ENCODE measurements at regions not wholly inside any gene's neighbourhood (a gene's known extent, or its start where the extent isn't known, plus 50 kb on each side); places are given as distances from the start of the nearest gene placed in this dataset.
A peak's percentile ranks its signal among the peaks of the same experiment; 100 is the strongest.
"Not testable (repeated sequence)": the region's sequence is repeated elsewhere in the genome, so short reads cannot be mapped to it uniquely, and the experiment has no call there.

DNA sequence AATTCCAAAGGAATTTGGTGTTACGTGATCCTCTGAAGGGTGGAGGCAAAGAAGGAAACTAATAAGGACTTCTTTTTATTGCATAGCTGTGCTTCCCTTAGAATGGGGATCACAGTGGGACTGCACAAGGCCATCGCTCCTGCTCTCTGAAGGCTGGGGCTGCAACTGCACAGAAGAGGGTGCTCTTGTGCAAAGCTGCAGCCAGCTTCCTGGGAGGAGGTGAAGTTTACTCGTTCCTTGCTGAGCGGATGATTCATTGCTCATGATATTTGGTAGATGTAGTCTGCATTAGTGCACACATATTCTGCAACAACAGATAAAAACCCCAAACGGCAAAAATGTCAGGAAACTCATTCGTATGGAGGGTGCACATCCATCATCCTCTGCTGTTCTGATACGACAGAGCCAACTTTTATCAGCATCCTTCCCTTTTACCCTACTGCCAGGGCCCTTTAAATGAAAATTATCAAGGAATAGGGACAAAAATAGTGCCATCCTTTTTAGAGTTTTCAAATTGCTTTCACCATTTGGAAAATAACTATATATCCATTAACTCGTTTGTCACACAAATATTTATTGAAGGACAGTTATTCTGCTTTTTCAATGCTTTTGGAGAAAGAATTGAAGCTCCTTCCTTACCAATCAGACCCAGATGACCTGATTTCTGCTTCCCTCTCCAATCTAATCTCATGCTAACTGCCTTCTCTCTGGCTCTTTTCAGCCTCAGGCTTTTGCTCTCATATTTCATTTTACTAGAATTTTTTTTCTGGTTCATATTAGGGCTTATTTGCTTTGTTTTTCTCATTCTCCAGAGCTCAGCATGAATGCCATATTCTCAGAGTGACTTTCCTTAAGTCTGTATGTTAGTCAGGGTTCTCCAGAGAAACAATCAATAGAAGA, 263.6 kb downstream of the DUSP10 start:
- DNase-seq = peak; percentile 47

DNA sequence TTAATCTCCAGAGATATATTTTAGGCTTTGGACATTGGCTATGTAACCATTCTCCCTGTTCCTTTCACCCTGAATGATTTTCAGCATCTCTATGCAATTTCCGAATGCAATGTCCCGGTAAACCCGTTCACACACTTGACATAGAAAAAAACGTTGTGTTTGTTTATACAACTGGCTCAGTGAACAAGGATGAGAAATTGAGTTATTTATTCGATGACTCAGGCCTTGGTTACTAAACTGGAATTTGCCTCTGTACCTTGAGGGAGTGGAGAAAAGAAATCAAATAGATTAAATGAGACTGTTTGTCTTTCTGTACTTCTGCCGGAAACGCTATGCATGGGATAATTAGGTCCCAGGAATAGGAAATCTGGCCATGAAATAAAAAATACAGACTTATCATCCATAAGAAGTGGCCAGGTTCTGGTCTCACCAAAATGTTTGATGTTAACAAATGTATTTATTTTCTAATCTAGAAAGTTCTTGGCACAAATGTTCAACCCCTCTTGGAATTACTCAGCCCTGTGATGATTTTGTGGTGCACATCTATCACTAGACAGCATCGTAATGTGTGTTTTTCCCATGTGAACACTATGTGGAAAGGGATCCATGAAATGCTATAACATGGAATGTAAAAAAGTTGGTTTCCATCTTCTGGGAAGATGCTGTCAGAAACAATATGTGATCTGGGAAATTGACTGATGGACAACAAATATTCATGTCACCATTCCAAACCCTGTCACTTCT, 253.9 kb downstream of the DUSP10 start:
- DNase-seq = no peak

DNA sequence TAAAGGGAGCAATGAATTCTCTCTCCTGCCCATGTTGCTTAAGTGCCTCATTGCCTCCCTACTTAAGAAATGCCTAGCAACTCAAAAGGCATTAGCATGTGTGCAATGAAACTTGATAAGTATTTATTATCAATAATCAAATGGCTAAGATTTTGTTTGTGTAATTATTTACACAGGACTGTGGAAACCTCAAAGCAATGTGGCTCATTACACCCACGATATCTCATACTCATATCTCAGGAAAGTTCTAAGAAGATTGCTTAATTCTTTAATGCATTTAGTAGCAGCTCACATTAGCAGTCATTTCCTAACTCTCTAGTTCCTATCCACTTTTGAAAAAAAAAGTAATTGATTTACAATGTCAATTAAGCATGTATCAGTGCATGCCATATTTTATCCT, 253.3 kb downstream of the DUSP10 start:
- no peak for DNase-seq

DNA sequence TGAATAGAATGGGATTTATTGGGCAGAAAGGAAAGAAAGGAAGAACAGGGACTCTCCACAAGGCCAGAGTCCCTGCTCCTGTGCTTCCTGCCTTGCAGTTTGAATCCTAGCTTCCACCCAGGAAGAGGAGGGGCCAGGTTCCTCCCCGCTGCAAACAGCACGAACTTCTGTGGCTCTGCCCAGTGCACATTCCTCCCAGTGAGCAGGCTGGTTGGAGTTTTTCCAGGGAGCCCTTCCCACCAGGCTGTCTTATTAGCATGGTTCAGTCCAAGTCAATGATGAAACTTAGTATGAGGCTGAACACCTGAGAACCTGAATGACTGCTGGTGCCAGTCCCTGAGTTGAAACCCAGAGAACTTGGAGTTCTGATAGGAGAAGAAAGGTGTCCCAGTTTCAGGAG, 247.2 kb downstream of the DUSP10 start:
- no peak for DNase-seq

DNA sequence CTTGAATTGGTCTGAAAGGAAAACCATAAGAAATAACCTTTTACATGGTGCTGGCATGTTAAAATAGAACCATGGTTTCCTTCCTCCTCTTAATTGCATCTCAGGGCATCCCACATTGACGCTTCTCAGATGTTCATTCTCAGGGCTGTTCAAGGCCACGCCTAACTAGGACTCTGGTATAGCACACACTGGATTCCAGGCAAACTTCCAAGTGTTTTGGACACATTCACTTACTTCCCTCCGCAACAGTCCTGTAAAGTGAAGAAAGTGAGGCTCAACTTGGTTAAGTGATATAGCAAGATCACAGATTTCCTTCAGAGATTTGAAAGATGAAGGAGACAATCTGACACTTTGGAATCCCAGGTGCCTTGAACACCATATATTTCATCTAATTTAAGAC, 244.8 kb downstream of the DUSP10 start:
- no peak for DNase-seq

DNA sequence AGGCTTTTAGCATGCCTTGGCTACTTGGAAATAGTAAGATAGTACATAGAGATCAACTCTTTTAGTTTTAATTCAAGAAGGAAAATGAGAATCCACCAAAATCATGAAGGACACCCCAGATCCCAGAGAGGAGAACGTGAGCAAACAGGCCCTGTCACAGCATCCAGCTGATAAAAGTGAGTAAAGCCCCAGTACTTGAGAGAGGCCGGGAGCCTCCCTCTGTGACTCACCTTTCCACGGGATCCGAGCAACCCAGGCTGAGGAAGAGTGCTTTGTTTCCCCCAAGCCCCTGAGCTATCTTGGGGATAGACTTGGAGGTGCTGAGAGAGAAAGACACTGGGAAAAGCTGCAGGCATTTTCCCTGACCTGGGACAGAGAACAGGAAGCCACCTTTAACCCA, 238.6 kb downstream of the DUSP10 start:
- DNase-seq = no peak

DNA sequence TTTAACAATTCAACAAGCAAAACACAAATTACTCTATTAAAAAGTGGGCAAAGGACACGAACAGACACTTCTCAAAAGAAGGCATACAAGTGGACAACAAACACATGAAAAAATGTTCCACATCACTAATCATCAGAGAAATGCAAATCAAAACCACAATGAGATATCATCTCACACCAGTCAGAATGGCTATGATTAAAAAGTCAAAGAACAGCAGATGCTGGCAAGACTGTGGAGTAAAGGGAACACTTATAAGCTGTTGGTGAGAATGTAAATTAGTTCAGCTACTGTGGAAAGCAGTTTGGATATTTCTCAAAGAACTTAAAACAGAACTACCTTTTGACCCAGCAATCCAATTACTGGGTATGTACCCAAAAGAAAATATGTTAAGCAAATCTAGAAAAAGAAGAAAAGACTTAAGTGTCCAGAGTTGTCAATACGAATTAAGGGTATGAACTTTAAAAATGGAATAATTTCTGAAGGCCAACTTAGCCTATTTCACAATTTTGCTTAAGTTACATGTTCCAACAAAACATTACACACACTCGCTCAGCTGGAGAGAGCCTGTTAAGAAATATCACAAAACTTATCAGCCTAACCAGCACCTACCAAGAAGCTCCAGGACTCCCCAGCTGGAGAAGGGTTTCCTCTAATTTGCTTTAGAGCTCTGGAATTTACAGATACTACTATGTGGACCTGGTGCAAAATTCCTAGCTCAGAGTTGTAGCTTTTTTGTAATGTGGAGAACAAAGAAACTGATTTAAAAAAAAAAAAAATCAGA, 232.1 kb downstream of the DUSP10 start:
- DNase-seq = no peak

DNA sequence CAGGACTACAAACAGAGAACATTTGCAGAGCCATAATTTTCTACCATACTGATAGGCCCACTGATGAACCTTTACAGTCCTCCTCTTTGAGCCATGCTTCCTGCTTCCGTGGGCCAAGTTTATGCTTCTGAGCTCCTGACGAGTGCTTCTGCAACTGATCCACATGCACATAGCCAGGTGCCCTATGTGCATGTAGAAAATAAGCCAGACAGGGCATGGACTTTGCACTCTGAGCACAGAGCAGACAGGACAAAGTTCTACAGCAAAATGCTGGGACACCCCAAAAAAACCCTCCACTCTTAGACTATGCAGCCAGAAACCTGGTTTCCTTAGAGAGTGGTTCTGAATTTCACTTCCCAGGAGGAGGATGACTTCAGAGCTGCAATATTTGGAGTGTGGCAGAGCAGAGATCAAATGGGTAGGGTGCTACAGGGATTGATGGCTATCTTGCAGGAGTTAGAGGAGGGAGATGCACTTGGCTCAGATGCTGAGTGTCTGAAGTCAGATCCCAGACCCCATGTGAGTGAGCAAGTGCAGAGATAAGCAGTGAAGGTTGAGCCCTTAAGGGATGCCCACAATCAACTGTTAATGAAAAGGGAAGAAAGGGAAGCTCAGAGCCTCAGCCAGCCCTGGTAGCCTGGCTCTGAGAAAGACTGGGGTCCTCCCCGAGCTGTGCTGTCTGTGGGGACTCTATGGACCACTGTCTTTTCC, 230.9 kb downstream of the DUSP10 start:
- DNase-seq = no peak

DNA sequence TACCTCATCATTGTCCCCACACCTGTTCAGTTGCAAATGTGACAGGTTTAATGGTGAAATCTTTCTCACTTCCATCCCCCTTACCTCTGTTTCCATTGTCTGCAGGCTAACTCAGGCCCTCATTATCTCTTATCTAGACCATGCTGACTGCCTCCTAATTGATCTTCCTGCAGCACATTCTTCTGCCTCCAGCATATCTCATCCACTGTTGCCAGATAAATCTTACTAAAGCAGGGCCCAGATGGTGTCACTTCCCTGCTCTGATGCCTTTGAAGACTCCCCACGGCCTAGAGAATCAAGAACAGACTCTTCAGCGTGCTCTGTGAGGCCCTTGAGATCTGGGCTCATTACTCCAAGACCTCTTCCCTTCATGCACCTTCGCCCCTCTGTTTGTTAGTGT, 230.1 kb downstream of the DUSP10 start:
- DNase-seq = no peak

DNA sequence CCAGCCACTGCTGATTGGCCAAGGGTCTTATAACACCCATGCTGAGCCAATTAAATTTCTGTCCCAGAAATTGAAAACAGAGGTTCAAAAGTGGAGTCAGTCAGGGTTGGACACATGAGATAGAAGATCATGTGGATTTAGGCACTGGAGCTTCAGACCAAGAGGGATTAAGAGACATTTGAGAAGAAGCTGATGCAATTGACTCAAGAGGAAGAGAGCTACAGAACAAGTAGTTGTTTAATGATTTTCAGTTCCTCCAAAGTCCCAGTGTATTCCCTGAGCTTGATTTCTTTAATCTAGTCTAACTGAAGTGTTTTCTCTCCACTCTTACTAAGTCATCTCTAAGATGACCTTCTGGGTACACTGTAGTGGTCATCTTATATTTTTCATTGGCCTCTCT, 227.1 kb downstream of the DUSP10 start:
- DNase-seq = no peak

DNA sequence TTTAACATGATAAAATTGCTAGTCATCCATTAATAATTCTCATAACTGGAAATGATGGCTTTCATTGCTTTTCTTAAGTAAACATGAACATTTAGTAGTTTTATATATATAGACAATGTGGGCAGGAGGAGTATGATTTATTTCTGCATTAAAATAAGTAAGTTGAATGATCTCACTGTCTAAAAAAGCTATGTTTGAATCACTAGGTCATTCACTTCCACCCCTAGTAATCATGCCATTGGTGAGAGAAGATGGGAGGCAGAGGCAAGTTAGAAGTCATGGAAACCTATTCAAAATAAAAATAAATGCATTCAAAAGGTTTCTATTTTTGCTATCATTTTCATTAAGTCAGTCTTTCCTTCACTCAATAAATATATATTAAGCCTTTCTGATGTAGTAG, 226.4 kb downstream of the DUSP10 start:
- DNase-seq = no peak

DNA sequence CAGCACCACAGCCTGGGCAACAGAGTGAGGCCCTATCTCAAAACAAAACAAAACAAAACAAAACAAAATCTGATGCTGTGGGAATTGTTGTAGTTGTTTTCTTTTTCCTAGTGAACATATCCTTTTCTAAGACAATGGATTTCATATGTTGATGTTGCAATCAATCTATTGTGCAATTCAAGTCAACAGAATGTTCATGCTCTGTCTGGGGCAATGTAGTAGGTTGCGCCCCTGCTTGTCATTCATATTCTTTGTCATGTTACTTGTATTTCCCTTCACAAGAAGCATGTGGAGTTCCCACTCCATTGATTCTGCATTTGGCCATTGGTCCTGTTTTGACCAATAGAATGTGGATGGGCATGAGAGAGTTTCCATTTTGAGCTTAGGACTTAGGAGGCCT, 223.9 kb downstream of the DUSP10 start:
- no peak for DNase-seq

DNA sequence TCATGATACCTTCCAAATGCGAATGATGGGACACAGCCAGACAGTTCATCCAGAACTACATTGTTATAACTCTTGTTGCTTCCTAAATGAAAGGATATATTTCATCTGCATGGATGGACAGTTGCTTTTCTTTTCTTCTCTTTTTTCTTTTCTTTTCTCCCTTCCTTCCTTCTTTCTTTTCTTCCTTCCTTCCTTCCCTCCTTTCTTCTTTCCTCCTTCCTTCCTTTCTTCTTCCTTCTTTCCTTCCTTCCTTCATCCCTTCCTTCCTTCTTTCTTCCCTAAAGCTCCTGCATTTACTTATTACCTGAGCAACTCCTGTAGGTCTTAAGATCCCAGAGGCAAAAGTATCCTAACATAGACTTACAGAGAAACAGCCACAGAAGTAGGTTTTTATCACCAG, 221.6 kb downstream of the DUSP10 start:
- DNase-seq = no peak

DNA sequence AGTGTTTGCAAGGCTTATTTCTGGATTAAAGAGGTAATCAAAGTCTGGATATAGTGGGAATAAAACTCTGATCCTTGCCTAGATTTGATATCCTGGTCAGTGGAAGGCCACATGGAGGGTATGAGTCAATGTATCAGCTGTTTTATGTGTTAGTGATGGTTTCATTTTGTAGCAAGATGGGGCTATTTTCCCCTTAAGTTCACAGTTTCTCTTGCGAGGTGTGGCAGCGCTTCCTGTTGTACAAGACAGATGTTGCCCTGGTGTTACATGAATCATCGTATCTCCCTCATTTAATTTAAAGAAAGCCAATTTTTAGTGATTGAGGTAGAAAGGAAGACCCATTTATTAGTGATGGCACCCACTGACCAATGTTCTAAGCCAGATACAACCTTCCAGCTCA, 220.2 kb downstream of the DUSP10 start:
- no peak for DNase-seq

DNA sequence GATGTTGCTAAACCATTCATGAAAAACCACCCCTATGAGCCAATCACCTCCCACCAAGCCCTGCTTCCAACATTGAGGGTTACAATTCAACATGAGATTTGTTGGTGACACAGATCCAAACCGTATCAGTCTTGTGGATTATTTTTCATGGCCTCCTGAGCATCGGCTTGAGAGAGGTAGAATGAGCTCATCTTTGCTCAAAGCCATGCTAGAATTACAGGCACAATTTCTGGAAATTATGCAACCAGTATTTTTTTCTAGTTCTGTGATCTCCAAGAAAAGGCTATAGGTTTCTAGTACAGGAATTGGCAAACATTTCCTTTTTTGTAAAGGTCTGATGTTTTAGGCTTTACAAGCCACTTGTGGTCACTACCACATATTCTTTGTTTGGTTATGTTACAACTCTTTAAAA, 219.4 kb downstream of the DUSP10 start:
- DNase-seq = no peak

DNA sequence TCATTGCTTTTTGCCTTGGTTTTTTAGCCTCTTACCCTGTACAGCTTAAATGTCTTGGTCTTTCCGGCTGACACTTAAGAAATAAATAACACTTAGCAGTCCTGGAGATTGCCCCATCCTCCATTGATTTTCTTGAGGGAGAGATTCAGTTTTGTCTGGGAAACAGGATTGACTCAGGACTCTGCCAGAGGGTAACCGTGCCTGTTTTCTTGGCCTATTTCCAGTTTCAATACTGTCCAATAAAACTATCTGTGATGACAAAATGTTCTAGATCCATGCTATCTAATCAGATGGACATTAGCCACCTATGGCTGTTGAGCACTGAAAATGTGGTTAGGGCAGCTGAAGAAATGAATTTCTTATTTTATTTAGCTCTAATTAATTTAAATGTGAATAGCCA, 216.1 kb downstream of the DUSP10 start:
- no peak for DNase-seq

DNA sequence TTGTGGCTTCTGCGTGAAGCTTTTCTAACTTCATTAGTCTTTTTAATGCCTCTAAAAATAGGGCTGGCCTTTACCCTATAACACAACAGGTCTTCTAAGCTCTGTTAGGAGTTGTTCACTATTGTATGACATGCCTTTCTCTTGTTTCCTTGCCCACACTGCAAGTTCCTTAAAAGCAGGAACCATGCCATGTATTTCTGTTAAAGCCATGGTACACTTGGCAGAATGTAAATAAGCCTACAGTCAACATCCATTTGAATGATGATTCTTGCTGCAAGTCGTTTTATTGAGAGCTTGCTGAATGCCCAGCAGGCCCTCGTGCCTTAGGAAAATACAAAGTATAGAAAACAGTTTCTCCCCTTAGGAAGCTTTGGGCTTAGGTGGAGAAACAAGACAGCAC, 214.6 kb downstream of the DUSP10 start:
- no peak for DNase-seq

DNA sequence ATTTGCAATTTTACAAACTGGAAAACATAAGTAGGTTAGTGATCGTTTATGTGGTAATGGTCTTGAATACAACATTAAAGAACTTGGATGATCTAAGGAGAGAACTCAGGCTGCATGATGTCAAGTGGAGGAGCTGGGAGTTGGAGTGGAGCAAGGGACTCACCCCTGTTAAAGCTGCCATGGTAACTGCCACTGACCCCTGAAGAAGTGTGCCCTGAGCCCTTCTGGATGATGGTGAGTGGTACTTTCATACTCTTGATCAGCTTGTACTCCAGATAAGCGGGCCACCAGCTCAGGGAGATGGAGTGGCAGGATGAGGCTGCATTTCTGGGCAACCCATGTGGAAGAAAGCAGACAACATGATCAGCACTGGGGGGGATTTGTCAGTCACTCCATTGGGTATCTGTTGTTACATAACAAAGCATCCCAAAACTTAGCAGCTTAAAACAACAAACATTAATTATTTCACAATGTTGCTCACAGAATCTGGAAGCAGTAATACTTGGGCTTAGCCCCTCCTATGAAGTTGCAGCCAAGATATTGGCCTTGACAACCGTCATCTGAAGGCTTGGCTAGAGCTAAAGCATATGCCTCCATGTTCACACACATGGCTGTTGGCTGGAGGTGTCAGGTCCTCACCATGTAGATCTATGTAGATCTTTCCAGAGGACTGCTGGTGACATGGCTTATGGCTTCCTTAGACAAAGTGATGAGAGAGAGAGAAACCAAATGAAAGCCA, 213.8 kb downstream of the DUSP10 start:
- DNase-seq = no peak

DNA sequence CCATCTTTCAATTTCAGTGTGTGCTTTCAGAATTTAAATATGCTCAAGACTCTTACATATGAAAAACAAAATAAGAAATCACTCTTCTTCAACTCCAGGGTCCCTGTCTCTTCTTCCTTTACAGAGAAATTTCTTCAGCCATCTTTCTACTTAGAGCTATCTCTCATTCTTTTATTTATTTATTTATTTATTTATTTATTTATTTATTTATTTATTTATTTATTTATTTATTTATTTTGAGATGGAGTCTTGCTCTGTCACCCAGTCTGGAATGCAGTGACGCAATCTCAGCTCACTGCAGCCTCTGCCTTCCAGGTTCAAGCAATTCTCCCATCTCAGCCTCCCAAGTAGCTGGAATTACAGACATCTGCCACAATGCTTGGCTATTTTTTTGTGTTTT, 211.7 kb downstream of the DUSP10 start:
- DNase-seq = not testable (repeated sequence)

DNA sequence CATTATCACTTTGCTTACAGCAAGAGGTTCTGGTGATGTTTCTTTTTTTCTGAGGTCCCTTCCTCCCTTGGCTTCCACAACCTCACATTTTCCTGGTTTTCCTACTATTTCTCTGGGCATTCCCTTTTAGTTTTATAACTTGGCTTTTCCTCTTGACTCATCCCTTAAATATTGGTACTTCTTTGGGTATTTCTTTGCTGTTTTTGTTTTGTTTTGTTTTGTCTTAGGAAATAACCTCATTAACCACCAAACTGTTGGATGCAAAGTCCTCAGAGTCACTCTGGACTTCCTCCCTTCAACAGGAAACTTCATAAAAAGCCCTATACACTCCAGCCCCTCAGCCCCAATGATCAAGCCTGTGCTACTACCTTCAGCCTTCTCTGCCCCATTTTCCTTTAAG, 211.1 kb downstream of the DUSP10 start:
- DNase-seq = no peak

DNA sequence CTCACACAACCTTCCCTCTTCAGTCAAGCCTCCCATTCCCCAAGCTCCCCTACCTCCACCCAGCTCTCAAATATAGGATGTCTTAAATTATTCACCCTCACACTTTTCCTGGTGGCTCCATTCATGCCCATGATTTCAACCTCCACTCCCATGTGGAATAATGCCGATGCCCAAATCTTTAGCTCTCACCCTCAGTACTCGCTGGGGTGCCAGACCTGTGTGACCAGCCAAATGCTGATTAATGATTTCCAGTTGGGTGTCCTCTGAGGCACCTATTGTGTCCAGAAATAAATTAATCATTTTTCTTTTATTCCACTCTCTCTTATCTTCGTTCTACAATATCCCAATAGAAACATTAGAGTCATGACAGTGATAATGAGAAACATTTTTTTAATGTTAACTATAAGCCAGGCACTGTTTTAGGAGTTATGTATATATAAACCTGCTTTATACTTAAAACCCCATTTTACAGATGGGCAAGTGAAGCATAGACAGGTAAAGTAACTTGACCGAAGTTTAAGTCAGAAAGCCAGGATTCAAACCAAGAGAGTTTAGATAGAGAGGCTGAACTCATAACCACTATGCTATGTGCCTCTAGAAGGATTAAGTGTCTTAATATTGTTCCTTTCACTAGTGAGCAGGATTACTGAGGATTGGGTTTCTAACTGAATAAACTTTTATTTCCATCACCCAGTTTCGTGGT, 209.7 kb downstream of the DUSP10 start:
- DNase-seq = no peak

DNA sequence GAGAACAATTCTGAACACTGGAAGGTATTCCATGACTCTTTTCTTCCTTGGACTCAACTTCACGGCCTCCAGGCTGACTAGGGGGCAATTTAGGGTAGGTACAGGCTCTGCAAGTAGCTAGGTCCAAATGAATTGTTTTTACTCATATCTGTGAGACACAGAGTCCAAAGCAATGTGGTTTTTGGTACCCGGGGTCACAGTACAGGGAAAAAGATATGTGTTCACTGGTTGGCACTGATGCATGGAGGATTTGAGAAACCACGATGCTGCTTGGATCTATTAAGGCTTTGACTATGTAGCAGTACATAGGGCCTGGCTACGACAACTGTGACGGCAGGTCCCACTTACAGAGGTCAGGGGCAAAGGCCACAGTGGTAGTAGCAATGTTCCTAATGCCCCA, 200.6 kb downstream of the DUSP10 start:
- no peak for DNase-seq

Data from activated CD4-positive, alpha-beta T cell treated with anti-CD3 and anti-CD28 coated beads, Interleukin-2, amount 50 U/mL, for 1 hour (primary cell).